LNCAP (cell line): ENCODE measurements at regions not wholly inside any gene's neighbourhood (a gene's known extent, or its start where the extent isn't known, plus 50 kb on each side); places are given as distances from the start of the nearest gene placed in this dataset.

ENCODE experiments used
- CTCF ChIP-seq: fragments of 450-650 bp; IDR thresholded peaks from 2 replicates; pipeline ENCODE4 v1.5.1; 2017; ENCODE audit warnings: mild to moderate bottlenecking

- TF ChIP-seq CTCF = no peak
These were observed 210.9 kb upstream of the NDST3 start for GRCh38 chr4:117823388-117823787.

GRCh38 chr4:117825600-117825999 lies 208.7 kb upstream of the NDST3 start:
- TF ChIP-seq CTCF = no peak

- TF ChIP-seq CTCF = no peak
These were observed 203.1 kb upstream of the NDST3 start for GRCh38 chr4:117831060-117831683.

- no peak for TF ChIP-seq CTCF
These were observed 198.7 kb upstream of the NDST3 start for GRCh38 chr4:117835566-117835965.

GRCh38 chr4:117844594-117844993 lies 189.7 kb upstream of the NDST3 start:
- TF ChIP-seq CTCF = no peak

GRCh38 chr4:117845270-117845669 lies 189.0 kb upstream of the NDST3 start:
- TF ChIP-seq CTCF = no peak

GRCh38 chr4:117847849-117848248 lies 186.4 kb upstream of the NDST3 start:
- TF ChIP-seq CTCF = no peak

- TF ChIP-seq CTCF = no peak
These were observed 166.1 kb upstream of the NDST3 start for GRCh38 chr4:117868201-117868600.
